ENCODE measurements at regions not wholly inside any gene's neighbourhood (a gene's known extent, or its start where the extent isn't known, plus 50 kb on each side); places are given as distances from the start of the nearest gene placed in this dataset.

DNA sequence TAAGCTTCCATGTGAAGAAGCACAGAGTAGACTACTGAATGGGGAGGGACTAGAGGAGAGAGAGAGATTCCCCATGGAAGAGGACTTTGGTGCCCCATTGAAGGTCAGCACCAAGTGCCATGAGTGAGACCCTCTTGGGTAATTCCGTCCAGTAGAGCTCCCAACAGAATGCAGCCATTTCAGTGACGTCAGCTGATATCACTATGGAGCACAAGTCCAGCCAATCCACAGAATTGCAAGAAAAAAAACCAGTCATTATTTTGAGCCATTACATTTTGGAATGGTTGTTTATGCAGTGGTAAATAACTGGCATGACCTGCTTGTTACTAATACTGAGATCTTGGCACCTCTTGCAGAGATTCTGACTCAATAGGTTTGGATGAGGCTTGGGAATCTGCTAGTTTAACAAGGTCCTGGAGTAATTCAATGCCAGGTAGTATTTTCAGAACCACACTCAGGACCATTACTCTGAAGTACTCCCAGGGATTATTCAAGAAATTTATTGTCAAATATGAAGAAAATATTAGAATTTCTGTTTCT is 52.6 kb upstream of the SP8 start:
- no peak overlapping the region for H3K27ac ChIP-seq (ENCODE audit: low read depth, low read length)
- no peaks in the 10 kb centered on the region for H3K4me1 ChIP-seq (ENCODE audit: control insufficient read depth in 1 of 2, insufficient read depth in 2 of 2, low read length in 2 of 2)

DNA sequence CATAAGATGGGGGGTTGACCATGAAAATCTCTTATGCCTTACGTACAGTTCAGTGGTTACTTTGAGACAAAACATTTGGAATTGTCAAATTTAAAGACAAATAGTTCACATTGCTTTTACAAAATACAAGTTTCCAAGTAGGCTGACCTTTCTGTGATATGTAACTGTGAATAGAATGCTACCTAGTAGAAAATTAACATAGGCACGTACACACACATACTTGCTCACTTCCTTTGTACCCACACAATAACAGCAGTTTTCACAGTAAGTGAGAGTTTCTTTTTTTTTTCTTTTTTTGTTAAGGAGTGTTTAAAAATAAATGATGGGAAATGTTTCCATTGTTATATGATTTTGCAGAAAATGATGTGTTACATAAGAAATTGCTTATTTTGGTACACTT is 53.3 kb upstream of the SP8 start:
- no peaks in the 10 kb centered on the region for H3K4me1 ChIP-seq (ENCODE audit: control insufficient read depth in 1 of 2, insufficient read depth in 2 of 2, low read length in 2 of 2)
- H3K36me3 ChIP-seq (ENCODE audit: control insufficient read depth in 1 of 2, insufficient read depth in 2 of 2, low read length in 2 of 2): no peaks in the 10 kb centered on the region
- no peaks in the 10 kb centered on the region for H3K27me3 ChIP-seq (ENCODE audit: control insufficient read depth in 1 of 2, insufficient read depth in 2 of 2, low read length in 2 of 2)
- no peak overlapping the region for H3K4me3 ChIP-seq (ENCODE audit: low read depth in 1 of 2, low read length in 2 of 2)
- no peak overlapping the region for H3K27ac ChIP-seq (ENCODE audit: low read depth, low read length)
- H3K9ac ChIP-seq (ENCODE audit: low read depth in 1 of 2, low read length in 2 of 2): no peak overlapping the region
- H3K9me3 ChIP-seq (ENCODE audit: control insufficient read depth in 1 of 2, low read length in 2 of 2): no peaks in the 10 kb centered on the region

More for the DNA sequence above, 52.6 kb upstream of the SP8 start:
- H3K36me3 ChIP-seq (ENCODE audit: control insufficient read depth in 1 of 2, insufficient read depth in 2 of 2, low read length in 2 of 2): no peaks in the 10 kb centered on the region
- no peak overlapping the region for H3K4me3 ChIP-seq (ENCODE audit: low read depth in 1 of 2, low read length in 2 of 2)
- no peaks in the 10 kb centered on the region for H3K9me3 ChIP-seq (ENCODE audit: control insufficient read depth in 1 of 2, low read length in 2 of 2)
- no peak overlapping the region for H3K9ac ChIP-seq (ENCODE audit: low read depth in 1 of 2, low read length in 2 of 2)
- no peaks in the 10 kb centered on the region for H3K27me3 ChIP-seq (ENCODE audit: control insufficient read depth in 1 of 2, insufficient read depth in 2 of 2, low read length in 2 of 2)

DNA sequence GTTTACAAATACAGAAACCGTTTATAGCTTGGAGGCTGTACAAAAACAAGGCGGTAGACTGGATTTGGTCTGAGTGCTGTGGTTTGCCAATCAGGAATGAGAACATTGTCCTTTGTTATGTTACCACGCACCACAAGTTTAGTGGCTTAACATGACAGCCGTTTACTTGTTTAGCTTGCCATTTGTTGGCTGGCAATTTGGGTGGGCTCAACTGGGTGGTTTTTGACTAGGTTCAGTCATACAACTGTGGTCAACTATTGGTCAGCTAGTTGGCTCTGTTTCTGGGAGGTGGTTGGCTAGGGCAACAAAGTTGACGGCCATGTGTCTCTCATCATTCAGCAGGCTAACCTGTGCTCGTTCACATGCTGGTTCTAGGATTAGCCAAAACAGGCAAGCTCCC is 60.1 kb upstream of the SP8 start:
- Histone ChIP-seq H3K27ac (ENCODE audit: low read depth, low read length) (no peak overlapping the region), H3K9ac (ENCODE audit: low read depth in 1 of 2, low read length in 2 of 2) (no peak overlapping the region)

DNA sequence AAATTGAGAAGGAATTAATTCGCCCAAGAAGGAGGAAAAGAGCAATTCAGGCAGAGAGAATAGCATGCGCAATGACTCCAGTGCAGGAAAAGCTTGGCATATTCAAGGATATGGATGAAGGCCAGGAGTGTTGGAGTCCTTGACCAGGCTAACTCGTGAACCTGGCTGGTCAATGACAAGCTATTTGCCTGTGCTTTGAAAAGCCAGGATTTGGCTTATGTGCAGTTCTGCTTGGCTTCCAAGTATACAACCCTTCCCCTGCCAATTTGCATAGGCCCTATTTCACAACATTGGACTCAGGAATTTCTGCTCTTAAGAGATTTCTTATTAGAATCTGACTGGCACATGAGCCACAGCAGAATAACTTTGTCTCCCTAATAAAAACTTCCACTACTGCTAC is 72.3 kb upstream of the SP8 start:
- no peak overlapping the region for H3K4me3 ChIP-seq (ENCODE audit: low read depth in 1 of 2, low read length in 2 of 2)
- H3K9ac ChIP-seq (ENCODE audit: low read depth in 1 of 2, low read length in 2 of 2): no peak overlapping the region
- H3K9me3 ChIP-seq (ENCODE audit: control insufficient read depth in 1 of 2, low read length in 2 of 2): no peaks in the 10 kb centered on the region
- no peaks in the 10 kb centered on the region for H3K36me3 ChIP-seq (ENCODE audit: control insufficient read depth in 1 of 2, insufficient read depth in 2 of 2, low read length in 2 of 2)
- H3K4me1 ChIP-seq (ENCODE audit: control insufficient read depth in 1 of 2, insufficient read depth in 2 of 2, low read length in 2 of 2): no peaks in the 10 kb centered on the region
- H3K27ac ChIP-seq (ENCODE audit: low read depth, low read length): no peak overlapping the region
- H3K27me3 ChIP-seq (ENCODE audit: control insufficient read depth in 1 of 2, insufficient read depth in 2 of 2, low read length in 2 of 2): no peaks in the 10 kb centered on the region

More for the DNA sequence above, 60.1 kb upstream of the SP8 start:
- Histone ChIP-seq H3K4me3 (ENCODE audit: low read depth in 1 of 2, low read length in 2 of 2) (no peak overlapping the region), H3K4me1 (ENCODE audit: control insufficient read depth in 1 of 2, insufficient read depth in 2 of 2, low read length in 2 of 2) (no peaks in the 10 kb centered on the region), H3K27me3 (ENCODE audit: control insufficient read depth in 1 of 2, insufficient read depth in 2 of 2, low read length in 2 of 2) (no peaks in the 10 kb centered on the region), H3K36me3 (ENCODE audit: control insufficient read depth in 1 of 2, insufficient read depth in 2 of 2, low read length in 2 of 2) (no peaks in the 10 kb centered on the region), H3K9me3 (ENCODE audit: control insufficient read depth in 1 of 2, low read length in 2 of 2) (no peaks in the 10 kb centered on the region)

DNA sequence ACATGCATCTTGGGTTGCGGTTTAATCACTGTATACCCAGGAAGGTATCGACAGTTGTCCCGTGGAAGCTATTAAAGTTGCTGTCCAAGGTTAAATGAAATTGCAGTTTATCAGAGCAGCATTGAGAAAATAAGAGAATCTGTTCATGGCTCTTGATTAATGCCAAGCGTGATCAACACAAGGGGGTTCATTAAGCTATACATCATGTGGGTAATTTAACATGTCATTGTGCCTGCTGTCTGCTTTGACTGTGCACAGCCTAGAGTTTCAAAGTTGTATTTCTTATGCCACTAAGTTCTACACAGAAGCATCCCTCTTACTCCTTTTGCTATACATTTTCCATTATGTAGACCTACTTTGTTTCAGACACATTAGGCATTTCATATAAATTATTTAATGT is 74.8 kb upstream of the SP8 start:
- Histone ChIP-seq H3K9me3 (ENCODE audit: control insufficient read depth in 1 of 2, low read length in 2 of 2) (no peaks in the 10 kb centered on the region), H3K27ac (ENCODE audit: low read depth, low read length) (no peak overlapping the region), H3K9ac (ENCODE audit: low read depth in 1 of 2, low read length in 2 of 2) (no peak overlapping the region), H3K4me3 (ENCODE audit: low read depth in 1 of 2, low read length in 2 of 2) (no peak overlapping the region), H3K4me1 (ENCODE audit: control insufficient read depth in 1 of 2, insufficient read depth in 2 of 2, low read length in 2 of 2) (no peaks in the 10 kb centered on the region), H3K27me3 (ENCODE audit: control insufficient read depth in 1 of 2, insufficient read depth in 2 of 2, low read length in 2 of 2) (no peaks in the 10 kb centered on the region), H3K36me3 (ENCODE audit: control insufficient read depth in 1 of 2, insufficient read depth in 2 of 2, low read length in 2 of 2) (no peaks in the 10 kb centered on the region)

DNA sequence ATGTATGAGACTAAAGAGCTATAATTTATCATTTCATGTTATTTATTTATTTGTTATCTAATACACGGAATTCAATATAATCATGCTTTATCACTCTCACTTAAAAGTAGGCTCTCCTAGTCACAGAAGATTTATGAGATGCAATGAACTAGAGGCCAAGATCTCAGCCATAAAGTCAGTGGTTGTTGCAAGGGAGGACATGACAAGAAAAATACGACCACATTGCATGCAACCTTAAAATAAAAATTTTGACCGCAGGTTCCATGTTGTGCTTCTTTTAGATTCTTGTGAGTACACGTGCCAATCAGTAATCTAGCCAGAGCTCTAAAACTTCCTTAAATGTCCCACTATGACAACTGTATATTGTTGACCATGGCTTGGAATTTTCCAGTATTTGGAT is 75.9 kb upstream of the SP8 start:
- no peak overlapping the region for H3K4me3 ChIP-seq (ENCODE audit: low read depth in 1 of 2, low read length in 2 of 2)
- no peaks in the 10 kb centered on the region for H3K4me1 ChIP-seq (ENCODE audit: control insufficient read depth in 1 of 2, insufficient read depth in 2 of 2, low read length in 2 of 2)
- no peak overlapping the region for H3K27ac ChIP-seq (ENCODE audit: low read depth, low read length)
- H3K27me3 ChIP-seq (ENCODE audit: control insufficient read depth in 1 of 2, insufficient read depth in 2 of 2, low read length in 2 of 2): no peaks in the 10 kb centered on the region
- H3K36me3 ChIP-seq (ENCODE audit: control insufficient read depth in 1 of 2, insufficient read depth in 2 of 2, low read length in 2 of 2): no peaks in the 10 kb centered on the region
- H3K9ac ChIP-seq (ENCODE audit: low read depth in 1 of 2, low read length in 2 of 2): no peak overlapping the region
- no peaks in the 10 kb centered on the region for H3K9me3 ChIP-seq (ENCODE audit: control insufficient read depth in 1 of 2, low read length in 2 of 2)

DNA sequence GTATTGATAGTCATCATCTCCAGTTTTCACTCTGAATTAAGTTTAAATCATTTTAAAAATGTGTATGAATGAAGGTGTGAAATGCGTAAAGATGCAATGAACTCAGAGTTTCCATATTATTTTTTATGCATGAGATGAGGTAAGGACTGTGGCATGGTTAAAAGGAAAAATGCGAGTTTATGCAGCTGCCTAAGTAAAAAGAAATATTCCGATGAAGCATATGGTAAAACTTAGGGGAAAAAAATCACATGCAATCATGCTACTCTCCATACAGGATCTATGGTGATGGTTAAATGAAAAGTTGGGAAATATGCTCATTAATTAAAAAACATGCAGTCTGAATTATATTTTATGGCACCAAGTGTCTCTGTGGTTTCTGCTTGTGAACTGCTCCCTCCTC is 77.5 kb upstream of the SP8 start:
- Histone ChIP-seq H3K4me1 (ENCODE audit: control insufficient read depth in 1 of 2, insufficient read depth in 2 of 2, low read length in 2 of 2) (no peaks in the 10 kb centered on the region), H3K4me3 (ENCODE audit: low read depth in 1 of 2, low read length in 2 of 2) (no peak overlapping the region), H3K36me3 (ENCODE audit: control insufficient read depth in 1 of 2, insufficient read depth in 2 of 2, low read length in 2 of 2) (no peaks in the 10 kb centered on the region), H3K9ac (ENCODE audit: low read depth in 1 of 2, low read length in 2 of 2) (no peak overlapping the region), H3K9me3 (ENCODE audit: control insufficient read depth in 1 of 2, low read length in 2 of 2) (no peaks in the 10 kb centered on the region), H3K27ac (ENCODE audit: low read depth, low read length) (no peak overlapping the region), H3K27me3 (ENCODE audit: control insufficient read depth in 1 of 2, insufficient read depth in 2 of 2, low read length in 2 of 2) (no peaks in the 10 kb centered on the region)

DNA sequence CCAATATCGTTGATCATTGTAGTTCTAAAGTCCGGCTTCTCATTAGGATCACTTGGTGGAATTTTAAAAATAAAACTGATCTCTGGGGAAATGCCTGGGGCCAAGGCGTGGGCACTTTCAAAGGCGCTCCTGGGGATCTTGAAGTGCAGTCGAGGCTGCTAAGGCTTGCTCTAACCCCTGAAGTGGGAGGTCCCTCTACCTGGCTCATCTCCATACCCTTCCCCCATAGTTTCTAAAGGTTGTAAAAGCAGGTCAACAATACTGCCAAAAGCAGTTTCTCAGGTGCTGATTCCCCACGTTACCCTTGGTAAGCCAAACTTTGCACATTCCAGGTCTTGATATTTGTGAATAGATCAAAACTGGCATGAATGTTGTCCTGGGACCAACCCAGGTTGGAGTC is 79.0 kb upstream of the SP8 start:
- Histone ChIP-seq H3K27me3 (ENCODE audit: control insufficient read depth in 1 of 2, insufficient read depth in 2 of 2, low read length in 2 of 2) (no peaks in the 10 kb centered on the region), H3K4me3 (ENCODE audit: low read depth in 1 of 2, low read length in 2 of 2) (no peak overlapping the region), H3K27ac (ENCODE audit: low read depth, low read length) (no peak overlapping the region), H3K4me1 (ENCODE audit: control insufficient read depth in 1 of 2, insufficient read depth in 2 of 2, low read length in 2 of 2) (no peaks in the 10 kb centered on the region), H3K36me3 (ENCODE audit: control insufficient read depth in 1 of 2, insufficient read depth in 2 of 2, low read length in 2 of 2) (no peaks in the 10 kb centered on the region), H3K9ac (ENCODE audit: low read depth in 1 of 2, low read length in 2 of 2) (no peak overlapping the region), H3K9me3 (ENCODE audit: control insufficient read depth in 1 of 2, low read length in 2 of 2) (no peaks in the 10 kb centered on the region)

DNA sequence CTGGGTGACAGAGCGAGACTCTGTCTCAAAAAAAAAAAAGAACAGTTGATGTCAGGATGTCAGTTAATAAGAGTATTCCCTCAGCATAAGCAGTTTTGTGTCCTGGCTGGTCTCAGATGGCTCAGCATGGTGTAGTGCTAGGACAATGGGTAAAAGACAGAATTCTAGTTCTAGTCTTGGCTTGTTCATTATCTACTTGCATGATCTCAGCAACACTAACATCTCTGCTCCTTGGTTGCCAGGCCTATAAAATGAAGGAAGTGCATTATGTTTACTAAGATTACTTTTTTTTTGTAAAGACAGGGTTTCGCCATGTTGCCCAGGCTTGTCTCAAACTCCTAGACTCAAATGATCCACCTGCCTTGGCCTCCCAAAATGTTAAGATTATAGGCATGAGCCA is 84.3 kb upstream of the SP8 start:
- no peaks in the 10 kb centered on the region for H3K4me1 ChIP-seq (ENCODE audit: control insufficient read depth in 1 of 2, insufficient read depth in 2 of 2, low read length in 2 of 2)
- H3K4me3 ChIP-seq (ENCODE audit: low read depth in 1 of 2, low read length in 2 of 2): no peak overlapping the region
- H3K9me3 ChIP-seq (ENCODE audit: control insufficient read depth in 1 of 2, low read length in 2 of 2): no peaks in the 10 kb centered on the region
- H3K27ac ChIP-seq (ENCODE audit: low read depth, low read length): no peak overlapping the region
- H3K27me3 ChIP-seq (ENCODE audit: control insufficient read depth in 1 of 2, insufficient read depth in 2 of 2, low read length in 2 of 2): no peaks in the 10 kb centered on the region
- H3K36me3 ChIP-seq (ENCODE audit: control insufficient read depth in 1 of 2, insufficient read depth in 2 of 2, low read length in 2 of 2): no peaks in the 10 kb centered on the region
- H3K9ac ChIP-seq (ENCODE audit: low read depth in 1 of 2, low read length in 2 of 2): no peak overlapping the region

DNA sequence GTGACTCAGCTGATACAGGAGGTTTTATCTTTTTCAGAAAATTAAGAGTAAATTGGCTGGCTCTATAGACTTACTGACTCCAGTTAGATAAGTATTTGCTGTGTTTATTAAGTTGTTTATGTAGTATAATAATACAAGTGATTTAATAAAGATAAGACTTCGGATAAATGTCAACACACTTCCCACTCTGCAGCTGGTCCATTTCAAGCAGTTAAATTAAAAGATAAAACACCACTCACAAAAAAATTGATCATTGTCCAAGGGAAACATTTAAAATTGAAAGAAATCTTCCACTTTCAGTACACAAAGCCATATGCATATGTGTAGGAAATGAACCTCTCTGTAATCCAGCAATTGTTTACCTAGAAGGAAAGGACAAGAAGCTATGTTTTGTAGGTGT is 106.1 kb upstream of the SP8 start:
- no peaks in the 10 kb centered on the region for H3K9me3 ChIP-seq (ENCODE audit: control insufficient read depth in 1 of 2, low read length in 2 of 2)
- H3K27ac ChIP-seq (ENCODE audit: low read depth, low read length): no peak overlapping the region
- no peak overlapping the region for H3K9ac ChIP-seq (ENCODE audit: low read depth in 1 of 2, low read length in 2 of 2)
- H3K36me3 ChIP-seq (ENCODE audit: control insufficient read depth in 1 of 2, insufficient read depth in 2 of 2, low read length in 2 of 2): no peaks in the 10 kb centered on the region
- no peaks in the 10 kb centered on the region for H3K27me3 ChIP-seq (ENCODE audit: control insufficient read depth in 1 of 2, insufficient read depth in 2 of 2, low read length in 2 of 2)
- no peak overlapping the region for H3K4me3 ChIP-seq (ENCODE audit: low read depth in 1 of 2, low read length in 2 of 2)
- no peaks in the 10 kb centered on the region for H3K4me1 ChIP-seq (ENCODE audit: control insufficient read depth in 1 of 2, insufficient read depth in 2 of 2, low read length in 2 of 2)

DNA sequence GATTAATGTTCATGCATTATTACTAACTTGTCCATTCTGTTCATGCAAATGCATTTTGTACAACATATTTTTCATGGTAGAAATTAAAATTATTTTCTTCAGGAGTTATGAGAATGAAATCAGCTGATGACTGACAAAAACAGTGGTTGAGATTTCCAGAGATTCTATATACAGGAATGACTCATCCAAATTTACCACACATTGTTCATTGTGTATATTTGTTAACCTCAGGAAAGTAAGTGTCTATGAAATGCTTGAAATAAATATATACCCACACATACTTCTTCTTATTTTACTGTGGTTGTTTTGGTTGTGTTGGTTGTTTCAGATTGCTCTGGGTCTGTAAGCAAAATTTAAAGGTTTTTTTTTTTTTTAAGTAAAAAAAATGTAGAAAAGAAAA is 108.1 kb upstream of the SP8 start:
- no peak overlapping the region for H3K4me3 ChIP-seq (ENCODE audit: low read depth in 1 of 2, low read length in 2 of 2)
- no peaks in the 10 kb centered on the region for H3K36me3 ChIP-seq (ENCODE audit: control insufficient read depth in 1 of 2, insufficient read depth in 2 of 2, low read length in 2 of 2)
- no peak overlapping the region for H3K27ac ChIP-seq (ENCODE audit: low read depth, low read length)
- H3K9ac ChIP-seq (ENCODE audit: low read depth in 1 of 2, low read length in 2 of 2): no peak overlapping the region
- no peaks in the 10 kb centered on the region for H3K27me3 ChIP-seq (ENCODE audit: control insufficient read depth in 1 of 2, insufficient read depth in 2 of 2, low read length in 2 of 2)
- no peaks in the 10 kb centered on the region for H3K9me3 ChIP-seq (ENCODE audit: control insufficient read depth in 1 of 2, low read length in 2 of 2)
- H3K4me1 ChIP-seq (ENCODE audit: control insufficient read depth in 1 of 2, insufficient read depth in 2 of 2, low read length in 2 of 2): no peaks in the 10 kb centered on the region
